Choroid plexus epithelial cell (primary cell): ENCODE measurements at regions not wholly inside any gene's neighbourhood (a gene's known extent, or its start where the extent isn't known, plus 50 kb on each side); places are given as distances from the start of the nearest gene placed in this dataset.

Experiments
- DNase-seq: peaks from one replicate; pipeline ENCODE4 v3.0.0-alpha.2; 2010; ENCODE audit warnings: low read depth
- H3K4me3 ChIP-seq: 2 replicates; pipeline ENCODE4 v1.5.1; 2011; ENCODE audit warnings: low read depth, mild to moderate bottlenecking, control low read depth, low read length, moderate library complexity
- TF ChIP-seq, protein P1 (sequence below): conservative IDR thresholded peaks from 2 replicates; pipeline ENCODE4 v1.5.1; 2011; ENCODE audit warnings: low read depth, mild to moderate bottlenecking, control low read depth, inconsistent platforms, low read length, moderate library complexity

DNA sequence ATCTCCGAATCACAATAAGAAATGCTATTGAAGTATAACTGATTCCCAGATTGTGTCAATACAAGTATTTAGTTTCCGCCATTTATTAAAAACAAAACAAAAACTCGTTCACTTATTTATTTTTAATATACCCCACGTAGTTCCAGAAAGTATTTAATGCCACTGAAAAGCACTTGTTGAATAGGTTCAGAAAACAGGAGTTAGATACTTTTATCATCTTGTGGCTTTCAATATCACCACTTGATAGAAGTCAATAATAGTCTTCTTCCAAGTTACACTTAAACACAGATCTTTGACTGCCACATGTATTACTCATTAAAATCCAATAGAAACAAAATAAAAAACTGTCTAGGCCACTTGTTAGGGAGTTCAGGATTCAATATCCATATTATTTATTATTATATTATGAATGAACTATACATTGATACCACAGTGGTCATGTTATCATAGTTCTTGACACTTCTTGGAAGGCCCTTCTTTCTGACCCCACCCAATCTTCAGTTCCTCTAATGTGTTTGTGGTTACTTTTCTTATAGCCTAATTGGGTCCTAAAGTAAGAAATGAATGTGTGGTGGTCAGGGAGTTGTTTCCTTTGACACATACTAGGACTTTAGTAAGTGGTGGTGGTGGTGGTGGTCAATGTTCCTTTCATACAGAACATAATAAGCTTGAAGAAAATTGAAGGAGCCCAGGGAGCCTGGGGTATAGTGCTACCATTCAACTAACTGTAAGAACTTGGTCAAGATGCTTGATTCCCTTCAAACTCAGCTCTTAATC is 221.3 kb upstream of the ITGA4 start:
- no peak for DNase-seq
- H3K4me3 ChIP-seq: no peak overlapping the region
- TF ChIP-seq, protein P1, sequence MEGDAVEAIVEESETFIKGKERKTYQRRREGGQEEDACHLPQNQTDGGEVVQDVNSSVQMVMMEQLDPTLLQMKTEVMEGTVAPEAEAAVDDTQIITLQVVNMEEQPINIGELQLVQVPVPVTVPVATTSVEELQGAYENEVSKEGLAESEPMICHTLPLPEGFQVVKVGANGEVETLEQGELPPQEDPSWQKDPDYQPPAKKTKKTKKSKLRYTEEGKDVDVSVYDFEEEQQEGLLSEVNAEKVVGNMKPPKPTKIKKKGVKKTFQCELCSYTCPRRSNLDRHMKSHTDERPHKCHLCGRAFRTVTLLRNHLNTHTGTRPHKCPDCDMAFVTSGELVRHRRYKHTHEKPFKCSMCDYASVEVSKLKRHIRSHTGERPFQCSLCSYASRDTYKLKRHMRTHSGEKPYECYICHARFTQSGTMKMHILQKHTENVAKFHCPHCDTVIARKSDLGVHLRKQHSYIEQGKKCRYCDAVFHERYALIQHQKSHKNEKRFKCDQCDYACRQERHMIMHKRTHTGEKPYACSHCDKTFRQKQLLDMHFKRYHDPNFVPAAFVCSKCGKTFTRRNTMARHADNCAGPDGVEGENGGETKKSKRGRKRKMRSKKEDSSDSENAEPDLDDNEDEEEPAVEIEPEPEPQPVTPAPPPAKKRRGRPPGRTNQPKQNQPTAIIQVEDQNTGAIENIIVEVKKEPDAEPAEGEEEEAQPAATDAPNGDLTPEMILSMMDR: no peak

GRCh38 chr2:181239201-181239799 is 217.9 kb upstream of the ITGA4 start:
- peak; percentile 27 for DNase-seq
- no peak overlapping the region for H3K4me3 ChIP-seq
- TF ChIP-seq, protein P1: peak; percentile 23

- TF ChIP-seq, protein P1: no peak
- H3K4me3 ChIP-seq: no peak overlapping the region
- DNase-seq: no peak
Observed at GRCh38 chr2:181240844-181241243, 216.3 kb upstream of the ITGA4 start.

- no peak for DNase-seq
- no peak overlapping the region for H3K4me3 ChIP-seq
- TF ChIP-seq, protein P1: no peak
Observed at GRCh38 chr2:181241366-181241765, 215.8 kb upstream of the ITGA4 start.

- TF ChIP-seq, protein P1: no peak
- DNase-seq: no peak
- H3K4me3 ChIP-seq: no peak overlapping the region
Observed at GRCh38 chr2:181241797-181242196, 215.4 kb upstream of the ITGA4 start.

GRCh38 chr2:181242262-181242661 is 214.9 kb upstream of the ITGA4 start:
- no peak overlapping the region for H3K4me3 ChIP-seq
- TF ChIP-seq, protein P1: no peak
- DNase-seq: no peak

GRCh38 chr2:181243319-181243718 is 213.9 kb upstream of the ITGA4 start:
- no peak overlapping the region for H3K4me3 ChIP-seq
- TF ChIP-seq, protein P1: no peak
- no peak for DNase-seq
